Right atrium auricular region (tissue), 2 donors: ENCODE measurements at regions not wholly inside any gene's neighbourhood (a gene's known extent, or its start where the extent isn't known, plus 50 kb on each side); places are given as distances from the start of the nearest gene placed in this dataset.
"Not testable (repeated sequence)": the region's sequence is repeated elsewhere in the genome, so short reads cannot be mapped to it uniquely, and the experiment has no call there.

Experiments
- DNase-seq: peaks from one replicate; pipeline ENCODE4 v3.0.0-alpha.2; 2019; ENCODE audit warnings: low spot score
- H3K27ac ChIP-seq, 2 donors: fragments of 200-600 bp; sonication (generic); 1 replicate in 1 of 2; 2 replicates in 1 of 2; pipeline ENCODE4 v1.5.1; 2016 to 2019
- H3K27me3 ChIP-seq, 2 donors: fragments of 200-600 bp; sonication (generic); one replicate each; pipeline versions ENCODE4 v1.5.1 to v1.6.0; 2017 to 2019
- H3K36me3 ChIP-seq: fragments of 200-600 bp; sonication (generic); one replicate; pipeline ENCODE4 v1.5.1; 2016
- H3K4me1 ChIP-seq, 2 donors: fragments of 200-600 bp; sonication (generic); one replicate each; pipeline versions ENCODE4 v1.5.1 to v1.6.0; 2017 to 2019
- H3K4me3 ChIP-seq, 2 donors: fragments of 200-600 bp; sonication (generic); 1 replicate in 1 of 2; 2 replicates in 1 of 2; pipeline ENCODE4 v1.5.1; 2017 to 2019; ENCODE audit warnings: mild to moderate bottlenecking in 1 of 2, moderate library complexity in 1 of 2
- H3K9me3 ChIP-seq, 2 donors: fragments of 200-600 bp; sonication (generic); one replicate each; pipeline ENCODE4 v1.5.1; 2019
- CTCF ChIP-seq, 2 donors: fragments of 200-600 bp; sonication (generic); IDR thresholded peaks; one replicate each; pipeline ENCODE4 v1.5.1; 2019; ENCODE audit warnings: antibody characterized with exemption in 2 of 2

- no peak for TF ChIP-seq CTCF (IDR thresholded peaks at IDR 0.05)
- Histone ChIP-seq H3K4me1 (no peaks in the 10 kb centered on the region), H3K9me3 (no peaks in the 10 kb centered on the region), H3K36me3 (no peaks in the 10 kb centered on the region), H3K27me3 (no peaks in the 10 kb centered on the region), H3K4me3 (no peak overlapping the region), H3K27ac (no peak overlapping the region)
- no peak for DNase-seq
These were observed 1886.4 kb upstream of the TENM3 start for GRCh38 chr4:180356766-180357165.

- not testable (repeated sequence) for H3K9me3 ChIP-seq, DNase-seq, H3K27ac ChIP-seq, H3K4me1 ChIP-seq, H3K4me3 ChIP-seq, H3K27me3 ChIP-seq, H3K36me3 ChIP-seq
These were observed 1883.1 kb upstream of the TENM3 start for GRCh38 chr4:180360113-180360512.

- Histone ChIP-seq H3K4me3 (no peak overlapping the region), H3K4me1 (no peaks in the 10 kb centered on the region), H3K27ac (no peak overlapping the region), H3K9me3 (no peaks in the 10 kb centered on the region), H3K27me3 (no peaks in the 10 kb centered on the region), H3K36me3 (no peaks in the 10 kb centered on the region)
- DNase-seq = no peak
- no peak for TF ChIP-seq CTCF (IDR thresholded peaks at IDR 0.05)
These were observed 1879.4 kb upstream of the TENM3 start for GRCh38 chr4:180363815-180364214.

GRCh38 chr4:180372691-180373090 is 1870.5 kb upstream of the TENM3 start:
- no peak overlapping the region for H3K27ac ChIP-seq

GRCh38 chr4:180377741-180378140 is 1865.5 kb upstream of the TENM3 start:
- H3K4me1 ChIP-seq = no peaks in the 10 kb centered on the region
- DNase-seq = no peak
- H3K4me3 ChIP-seq = no peak overlapping the region
- no peaks in the 10 kb centered on the region for H3K27me3 ChIP-seq
- no peaks in the 10 kb centered on the region for H3K9me3 ChIP-seq
- H3K36me3 ChIP-seq = no peaks in the 10 kb centered on the region
- no peak overlapping the region for H3K27ac ChIP-seq
- TF ChIP-seq CTCF (IDR thresholded peaks at IDR 0.05) = no peak

More at GRCh38 chr4:180372691-180373090, 1870.5 kb upstream of the TENM3 start:
- no peak for DNase-seq
- no peaks in the 10 kb centered on the region for H3K4me1 ChIP-seq
- no peaks in the 10 kb centered on the region for H3K27me3 ChIP-seq
- no peak for TF ChIP-seq CTCF (IDR thresholded peaks at IDR 0.05)
- H3K9me3 ChIP-seq = no peaks in the 10 kb centered on the region
- no peak overlapping the region for H3K4me3 ChIP-seq
- no peaks in the 10 kb centered on the region for H3K36me3 ChIP-seq

- no peaks in the 10 kb centered on the region for H3K9me3 ChIP-seq
- TF ChIP-seq CTCF (IDR thresholded peaks at IDR 0.05) = no peak
- H3K4me1 ChIP-seq = no peaks in the 10 kb centered on the region
- H3K27ac ChIP-seq = no peak overlapping the region
- no peak overlapping the region for H3K4me3 ChIP-seq
- DNase-seq = no peak
- H3K36me3 ChIP-seq = no peaks in the 10 kb centered on the region
- H3K27me3 ChIP-seq = no peaks in the 10 kb centered on the region
These were observed 1862.5 kb upstream of the TENM3 start for GRCh38 chr4:180380733-180381132.
